ENCODE measurements at regions not wholly inside any gene's neighbourhood (a gene's known extent, or its start where the extent isn't known, plus 50 kb on each side); places are given as distances from the start of the nearest gene placed in this dataset.
A peak's percentile ranks its signal among the peaks of the same experiment; 100 is the strongest.

GRCh38 chrX:4800756-4801155 is 1087.3 kb upstream of the PRKX start:
- intact Hi-C loops (cut with DNase I) = no loop called here
- Histone ChIP-seq H3K4me1 (ENCODE audit: control insufficient read depth in 2 of 3, insufficient read depth in 2 of 3, low read depth in 1 of 3, low read length in 3 of 3) (no peaks in the 10 kb centered on the region), H3K27me3 (ENCODE audit: control insufficient read depth, insufficient read depth, low read length) (no peaks in the 10 kb centered on the region), H3K36me3 (ENCODE audit: control insufficient read depth in 2 of 3, insufficient read depth in 3 of 3, low read length in 3 of 3) (no peaks in the 10 kb centered on the region), H3K9me3 (ENCODE audit: control insufficient read depth in 2 of 3, insufficient read depth in 1 of 3, low read length in 3 of 3) (no peaks in the 10 kb centered on the region), H3K4me3 (ENCODE audit: low read length in 3 of 3) (no peak overlapping the region), H3K27ac (ENCODE audit: low read depth in 2 of 2, low read length in 2 of 2) (no peak overlapping the region), H3K9ac (ENCODE audit: low read length in 3 of 3) (no peak overlapping the region)
- FAIRE-seq (no peak), DNase-seq (no peak)
- no peak for TF ChIP-seq CTCF (IDR thresholded peaks at IDR 0.05; ENCODE audit: borderline replicate concordance, extremely low read depth, insufficient read depth)

- Histone ChIP-seq H3K36me3 (ENCODE audit: control insufficient read depth in 2 of 3, insufficient read depth in 3 of 3, low read length in 3 of 3) (no peaks in the 10 kb centered on the region), H3K4me1 (ENCODE audit: control insufficient read depth in 2 of 3, insufficient read depth in 2 of 3, low read depth in 1 of 3, low read length in 3 of 3) (no peaks in the 10 kb centered on the region), H3K27ac (ENCODE audit: low read depth in 2 of 2, low read length in 2 of 2) (no peak overlapping the region), H3K9ac (ENCODE audit: low read length in 3 of 3) (no peak overlapping the region), H3K9me3 (ENCODE audit: control insufficient read depth in 2 of 3, insufficient read depth in 1 of 3, low read length in 3 of 3) (no peaks in the 10 kb centered on the region), H3K4me3 (ENCODE audit: low read length in 3 of 3) (no peak overlapping the region), H3K27me3 (ENCODE audit: control insufficient read depth, insufficient read depth, low read length) (no peaks in the 10 kb centered on the region)
- intact Hi-C loops (cut with DNase I) = no loop called here
- TF ChIP-seq CTCF (IDR thresholded peaks at IDR 0.05; ENCODE audit: borderline replicate concordance, extremely low read depth, insufficient read depth) = no peak
- DNase-seq (no peak), FAIRE-seq (peak; percentile 79)
These were observed 1074.5 kb upstream of the PRKX start for GRCh38 chrX:4787971-4788370.

- intact Hi-C loops (cut with DNase I) = no loop called here
- H3K27ac ChIP-seq (ENCODE audit: low read depth in 2 of 2, low read length in 2 of 2) = no peak overlapping the region
- H3K27me3 ChIP-seq (ENCODE audit: control insufficient read depth, insufficient read depth, low read length) = no peaks in the 10 kb centered on the region
- no peak for TF ChIP-seq CTCF (IDR thresholded peaks at IDR 0.05; ENCODE audit: borderline replicate concordance, extremely low read depth, insufficient read depth)
- FAIRE-seq (no peak), DNase-seq (no peak)
- no peaks in the 10 kb centered on the region for H3K36me3 ChIP-seq (ENCODE audit: control insufficient read depth in 2 of 3, insufficient read depth in 3 of 3, low read length in 3 of 3)
- no peak overlapping the region for H3K4me3 ChIP-seq (ENCODE audit: low read length in 3 of 3)
- no peaks in the 10 kb centered on the region for H3K4me1 ChIP-seq (ENCODE audit: control insufficient read depth in 2 of 3, insufficient read depth in 2 of 3, low read depth in 1 of 3, low read length in 3 of 3)
- H3K9me3 ChIP-seq (ENCODE audit: control insufficient read depth in 2 of 3, insufficient read depth in 1 of 3, low read length in 3 of 3) = no peaks in the 10 kb centered on the region
- H3K9ac ChIP-seq (ENCODE audit: low read length in 3 of 3) = no peak overlapping the region
These were observed 1051.4 kb upstream of the PRKX start for GRCh38 chrX:4764888-4765287.

- Histone ChIP-seq H3K4me3 (ENCODE audit: low read length in 3 of 3) (no peak overlapping the region), H3K4me1 (ENCODE audit: control insufficient read depth in 2 of 3, insufficient read depth in 2 of 3, low read depth in 1 of 3, low read length in 3 of 3) (no peaks in the 10 kb centered on the region), H3K36me3 (ENCODE audit: control insufficient read depth in 2 of 3, insufficient read depth in 3 of 3, low read length in 3 of 3) (no peaks in the 10 kb centered on the region), H3K27ac (ENCODE audit: low read depth in 2 of 2, low read length in 2 of 2) (no peak overlapping the region), H3K9me3 (ENCODE audit: control insufficient read depth in 2 of 3, insufficient read depth in 1 of 3, low read length in 3 of 3) (no peaks in the 10 kb centered on the region), H3K27me3 (ENCODE audit: control insufficient read depth, insufficient read depth, low read length) (no peaks in the 10 kb centered on the region), H3K9ac (ENCODE audit: low read length in 3 of 3) (no peak overlapping the region)
- DNase-seq = no peak
- FAIRE-seq = no peak
- no peak for TF ChIP-seq CTCF (IDR thresholded peaks at IDR 0.05; ENCODE audit: borderline replicate concordance, extremely low read depth, insufficient read depth)
- intact Hi-C loops (cut with DNase I) = no loop called here
These were observed 1048.7 kb upstream of the PRKX start for GRCh38 chrX:4762196-4762595.
